ENCODE measurements at regions not wholly inside any gene's neighbourhood (a gene's known extent, or its start where the extent isn't known, plus 50 kb on each side); places are given as distances from the start of the nearest gene placed in this dataset.
"Not testable (repeated sequence)": the region's sequence is repeated elsewhere in the genome, so short reads cannot be mapped to it uniquely, and the experiment has no call there.

- TF ChIP-seq POLR2A, CTCF (IDR thresholded peaks at IDR 0.05): not testable (repeated sequence)
Observed at GRCh38 chr6:109879081-109879480, 99.0 kb upstream of the GPR6 start.

Data from testis (tissue), 2 donors.